ENCODE measurements at regions not wholly inside any gene's neighbourhood (a gene's known extent, or its start where the extent isn't known, plus 50 kb on each side); places are given as distances from the start of the nearest gene placed in this dataset.

- peaks cover 0 to 3% of the 10 kb centered on the region in 2 experiments for H3K27me3 ChIP-seq (ENCODE audit: control insufficient read depth in 2 of 2, insufficient read depth in 2 of 2, low read length in 2 of 2)
- no peak for DNase-seq (ENCODE audit: low read depth, low spot score)
- BruUV-seq (replicated peaks): no TSS peak
- no peaks in the 10 kb centered on the region for H3K79me2 ChIP-seq (ENCODE audit: control insufficient read depth, insufficient read depth, low read length)
- no peak overlapping the region for H2AFZ ChIP-seq (ENCODE audit: low read depth, low read length)
- H3K4me1 ChIP-seq (ENCODE audit: control insufficient read depth, extremely low read depth, insufficient read depth, low read length): no peaks in the 10 kb centered on the region
- H3K36me3 ChIP-seq (ENCODE audit: control insufficient read depth in 2 of 2, extremely low read depth in 1 of 2, insufficient read depth in 2 of 2, low read length in 2 of 2): no peaks in the 10 kb centered on the region
- no peak for FAIRE-seq
- H4K20me1 ChIP-seq (replicated peaks; ENCODE audit: control insufficient read depth, extremely low read depth, insufficient read depth, low read length): no peaks in the 10 kb centered on the region
- intact Hi-C loops (cut with micrococcal nuclease): no loop called here
- no peak overlapping the region for H3K9ac ChIP-seq (replicated peaks; ENCODE audit: extremely low read depth, insufficient read depth, low read length)
- H3K9me1 ChIP-seq (replicated peaks; ENCODE audit: control insufficient read depth, extremely low read depth, insufficient read depth, low read length): no peaks in the 10 kb centered on the region
- ChIA-PET CTCF (interaction anchor here (0.9 to 1.3 kb wide), 3 partner anchors 56 to 255 kb away, joined by 3 to 4 read pairs (median 3); no protein-coding TSS in a partner anchor), POLR2A (no interaction called here)
- no peak overlapping the region for H3K4me3 ChIP-seq (replicated peaks in 1 of 3; ENCODE audit: insufficient read depth in 1 of 3, low read depth in 1 of 3, low read length in 3 of 3)
- dilution Hi-C loops (cut with MboI; ENCODE audit: extremely low pct_ligation_motif_present, low sequenced_read_pairs): no loop called here
- no peak overlapping the region for H3K27ac ChIP-seq (ENCODE audit: insufficient read depth, low read depth, low read length)
- TF ChIP-seq MYC (IDR thresholded peaks at IDR 0.05; ENCODE audit: low read depth, low read length): no peak
- no peak for TF ChIP-seq FOS (IDR thresholded peaks at IDR 0.05; ENCODE audit: borderline replicate concordance, insufficient read depth, low read length)
- TF ChIP-seq MAX (IDR thresholded peaks at IDR 0.05; ENCODE audit: insufficient read depth, insufficient read length): no peak
- no peak for TF ChIP-seq EZH2 (IDR thresholded peaks at IDR 0.05; ENCODE audit: borderline replicate concordance, low read depth, low read length, severe bottlenecking)
- TF ChIP-seq CTCF (IDR thresholded peaks at IDR 0.05; ENCODE audit: extremely low read depth in 1 of 2, insufficient read depth in 1 of 2, low read depth in 1 of 2, low read length in 2 of 2): no peak
- TF ChIP-seq POLR2A (IDR thresholded peaks at IDR 0.05; ENCODE audit: low read depth, low read length): no peak
- TF ChIP-seq POLR2AphosphoS5 (IDR thresholded peaks at IDR 0.05; ENCODE audit: insufficient read depth, low read depth, low read length): no peak
- H3K4me2 ChIP-seq (ENCODE audit: insufficient read depth, low read length): no peak overlapping the region
- no peaks in the 10 kb centered on the region for H3K9me3 ChIP-seq (replicated peaks; ENCODE audit: control insufficient read depth, insufficient read depth, low read length)
Observed at GRCh38 chr2:156999661-157000060, 257.8 kb upstream of the GALNT5 start.

Measured in endothelial cell of umbilical vein (primary cell).